Panc1 (cell line): ENCODE measurements at regions not wholly inside any gene's neighbourhood (a gene's known extent, or its start where the extent isn't known, plus 50 kb on each side); places are given as distances from the start of the nearest gene placed in this dataset.

Source experiments
- ATAC-seq: fragments of 200-7000 bp; cut with Tn5 transposase; 2 replicates; pipeline ENCODE4 v1.9.1; 2020; ENCODE audit warnings: mild to moderate bottlenecking, moderate library complexity
- BruUV-seq: library from RNA; stranded (reverse); fragments of 400-500 nt; replicated peaks from 2 replicates; lab custom pipeline; 2021; lab: Mats Ljungman, UMichigan
- CTCF ChIA-PET: fragments of 300-600 bp; sonication (Branson Sonifier 250); formaldehyde crosslinking; loops from one replicate; lab custom pipeline; 2022; ENCODE audit warnings: antibody characterized with exemption; lab: Charles Lee
- POLR2A ChIA-PET: fragments of 300-600 bp; sonication (Branson Sonifier 250); formaldehyde crosslinking; loops from one replicate; lab custom pipeline; 2022; ENCODE audit warnings: antibody characterized with exemption; lab: Charles Lee
- DNase-seq: peaks from one replicate; pipeline ENCODE4 v3.0.0-alpha.2; 2010; ENCODE audit warnings: low read depth, low spot score
- H3K27ac ChIP-seq: 2 replicates; pipeline ENCODE4 v1.5.1; 2011; ENCODE audit warnings: mild to moderate bottlenecking, low read length, inconsistent platforms
- H3K27me3 ChIP-seq: fragments of 200-500 bp; sonication (Bioruptor generic); 2 replicates; pipeline ENCODE4 v1.6.0; 2014; ENCODE audit warnings: low read length, inconsistent platforms; ENCODE audit not compliant: control insufficient read depth, insufficient read depth
- H3K36me3 ChIP-seq: fragments of 200-500 bp; sonication (Bioruptor generic); 2 replicates; pipeline ENCODE4 v1.5.1; 2014; ENCODE audit warnings: inconsistent platforms, mild to moderate bottlenecking, low read length, moderate library complexity; ENCODE audit not compliant: control insufficient read depth, insufficient read depth
- H3K4me1 ChIP-seq: 2 replicates; pipeline ENCODE4 v1.5.1; 2011; ENCODE audit warnings: inconsistent platforms, mild to moderate bottlenecking, low read length, moderate library complexity; ENCODE audit not compliant: control insufficient read depth, insufficient read depth
- H3K4me3 ChIP-seq, 2 experiments: 2 replicates each; pipeline ENCODE4 v1.5.1; 2011 to 2012; ENCODE audit warnings: low read depth in 2 of 2, low read length in 2 of 2, mild to moderate bottlenecking in 2 of 2, inconsistent platforms in 1 of 2, moderate library complexity in 1 of 2
- H3K9me3 ChIP-seq: fragments of 200-500 bp; sonication (Bioruptor generic); 2 replicates; pipeline ENCODE4 v1.5.1; 2014; ENCODE audit warnings: low read depth, mild to moderate bottlenecking, inconsistent platforms, low read length, moderate library complexity; ENCODE audit not compliant: control insufficient read depth, insufficient read depth
- CTCF ChIP-seq: fragments of 450-650 bp; IDR thresholded peaks from 2 replicates; pipeline ENCODE4 v1.5.1; 2017; ENCODE audit warnings: mild to moderate bottlenecking
- POLR2AphosphoS5 ChIP-seq: IDR thresholded peaks from 2 replicates; pipeline ENCODE4 v1.6.1; 2012; ENCODE audit warnings: mild to moderate bottlenecking, low read depth, low read length, moderate library complexity
- SIN3A ChIP-seq: IDR thresholded peaks from 2 replicates; pipeline ENCODE4 v1.6.1; 2012; ENCODE audit warnings: low read depth, mild to moderate bottlenecking, low read length, moderate library complexity, borderline replicate concordance; ENCODE audit not compliant: insufficient read depth
- TCF7L2 ChIP-seq: IDR thresholded peaks from 2 replicates; pipeline ENCODE4 v1.6.1; 2011; ENCODE audit warnings: mild to moderate bottlenecking, low read depth, low read length, inconsistent platforms
- in situ Hi-C: cut with HindIII; loops from 2 replicates; pipeline ENCODE4 v1.10.0; 2016; ENCODE audit warnings: low sequenced_read_pairs, low pct_unique_long_range_greater_than_20kb
- intact Hi-C: fragments of 100-400 bp; cut with micrococcal nuclease; formaldehyde crosslinking; loops from one replicate; pipeline ENCODE4 v1.10.0; 2022; ENCODE audit not compliant: unreplicated experiment
- TF ChIP-seq, protein P1 (sequence below), 2 experiments: IDR thresholded peaks; 2 replicates each; pipeline ENCODE4 v1.6.1; 2011 to 2012; ENCODE audit warnings: low read depth in 2 of 2, control low read depth in 1 of 2, low read length in 1 of 2, mild to moderate bottlenecking in 1 of 2, moderate library complexity in 1 of 2; ENCODE audit not compliant: insufficient read depth in 1 of 2

- Histone ChIP-seq H3K4me3 (no peak overlapping the region), H3K4me1 (peaks cover 27% of the 10 kb centered on the region), H3K9me3 (peaks cover 2% of the 10 kb centered on the region; the same call in 1 of the 2 replicates), H3K36me3 (no peaks in the 10 kb centered on the region; the same call in 1 of the 2 replicates), H3K27ac (no peak overlapping the region; the same call in 1 of the 2 replicates), H3K27me3 (no peaks in the 10 kb centered on the region)
- POLR2A ChIA-PET, result no interaction called here
- in situ Hi-C loops (no loop called here), intact Hi-C loops (no loop called here)
- DNase-seq (no peak), ATAC-seq (no peak)
- CTCF ChIA-PET, result interaction anchor here (0.6 kb wide), 1 partner anchor 50 kb away, joined by 5 read pairs; no protein-coding TSS in a partner anchor
- TF ChIP-seq TCF7L2 (no peak), CTCF (no peak), SIN3A (no peak), POLR2AphosphoS5 (no peak)
- TF ChIP-seq, protein P1, sequence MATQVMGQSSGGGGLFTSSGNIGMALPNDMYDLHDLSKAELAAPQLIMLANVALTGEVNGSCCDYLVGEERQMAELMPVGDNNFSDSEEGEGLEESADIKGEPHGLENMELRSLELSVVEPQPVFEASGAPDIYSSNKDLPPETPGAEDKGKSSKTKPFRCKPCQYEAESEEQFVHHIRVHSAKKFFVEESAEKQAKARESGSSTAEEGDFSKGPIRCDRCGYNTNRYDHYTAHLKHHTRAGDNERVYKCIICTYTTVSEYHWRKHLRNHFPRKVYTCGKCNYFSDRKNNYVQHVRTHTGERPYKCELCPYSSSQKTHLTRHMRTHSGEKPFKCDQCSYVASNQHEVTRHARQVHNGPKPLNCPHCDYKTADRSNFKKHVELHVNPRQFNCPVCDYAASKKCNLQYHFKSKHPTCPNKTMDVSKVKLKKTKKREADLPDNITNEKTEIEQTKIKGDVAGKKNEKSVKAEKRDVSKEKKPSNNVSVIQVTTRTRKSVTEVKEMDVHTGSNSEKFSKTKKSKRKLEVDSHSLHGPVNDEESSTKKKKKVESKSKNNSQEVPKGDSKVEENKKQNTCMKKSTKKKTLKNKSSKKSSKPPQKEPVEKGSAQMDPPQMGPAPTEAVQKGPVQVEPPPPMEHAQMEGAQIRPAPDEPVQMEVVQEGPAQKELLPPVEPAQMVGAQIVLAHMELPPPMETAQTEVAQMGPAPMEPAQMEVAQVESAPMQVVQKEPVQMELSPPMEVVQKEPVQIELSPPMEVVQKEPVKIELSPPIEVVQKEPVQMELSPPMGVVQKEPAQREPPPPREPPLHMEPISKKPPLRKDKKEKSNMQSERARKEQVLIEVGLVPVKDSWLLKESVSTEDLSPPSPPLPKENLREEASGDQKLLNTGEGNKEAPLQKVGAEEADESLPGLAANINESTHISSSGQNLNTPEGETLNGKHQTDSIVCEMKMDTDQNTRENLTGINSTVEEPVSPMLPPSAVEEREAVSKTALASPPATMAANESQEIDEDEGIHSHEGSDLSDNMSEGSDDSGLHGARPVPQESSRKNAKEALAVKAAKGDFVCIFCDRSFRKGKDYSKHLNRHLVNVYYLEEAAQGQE (IDR thresholded peaks at IDR 0.05; ENCODE audit: insufficient read depth in 1 of 2, low read depth in 2 of 2, low read length in 1 of 2), result no peak
- BruUV-seq, result no TSS peak
These were observed 59.8 kb upstream of the NR2F2 start for GRCh38 chr15:96270581-96271172.

- Histone ChIP-seq H3K4me1 (peaks cover 18% of the 10 kb centered on the region), H3K27ac (no peak overlapping the region), H3K36me3 (no peaks in the 10 kb centered on the region; the same call in 1 of the 2 replicates), H3K9me3 (peaks cover 2% of the 10 kb centered on the region; the same call in 1 of the 2 replicates), H3K4me3 (no peak overlapping the region), H3K27me3 (no peaks in the 10 kb centered on the region)
- ChIA-PET POLR2A (no interaction called here), CTCF (no interaction called here)
- BruUV-seq, result no TSS peak
- DNase-seq (no peak), ATAC-seq (no peak)
- in situ Hi-C loops (no loop called here), intact Hi-C loops (no loop called here)
- TF ChIP-seq, protein P1 (IDR thresholded peaks at IDR 0.05; ENCODE audit: insufficient read depth in 1 of 2, low read depth in 2 of 2, low read length in 1 of 2), result no peak
- no peak for TF ChIP-seq SIN3A
These were observed 58.1 kb upstream of the NR2F2 start for GRCh38 chr15:96272427-96272826.
